ENCODE measurements at regions not wholly inside any gene's neighbourhood (a gene's known extent, or its start where the extent isn't known, plus 50 kb on each side); places are given as distances from the start of the nearest gene placed in this dataset.

- no peaks in the 10 kb centered on the region for H3K4me1 ChIP-seq (replicated peaks in 1 of 2)
- no peaks in the 10 kb centered on the region for H3K36me3 ChIP-seq (replicated peaks in 1 of 2)
- no peak for DNase-seq
- H3K27ac ChIP-seq, result no peak overlapping the region
- no peak overlapping the region for H3K4me3 ChIP-seq
- TF ChIP-seq, protein P1, sequence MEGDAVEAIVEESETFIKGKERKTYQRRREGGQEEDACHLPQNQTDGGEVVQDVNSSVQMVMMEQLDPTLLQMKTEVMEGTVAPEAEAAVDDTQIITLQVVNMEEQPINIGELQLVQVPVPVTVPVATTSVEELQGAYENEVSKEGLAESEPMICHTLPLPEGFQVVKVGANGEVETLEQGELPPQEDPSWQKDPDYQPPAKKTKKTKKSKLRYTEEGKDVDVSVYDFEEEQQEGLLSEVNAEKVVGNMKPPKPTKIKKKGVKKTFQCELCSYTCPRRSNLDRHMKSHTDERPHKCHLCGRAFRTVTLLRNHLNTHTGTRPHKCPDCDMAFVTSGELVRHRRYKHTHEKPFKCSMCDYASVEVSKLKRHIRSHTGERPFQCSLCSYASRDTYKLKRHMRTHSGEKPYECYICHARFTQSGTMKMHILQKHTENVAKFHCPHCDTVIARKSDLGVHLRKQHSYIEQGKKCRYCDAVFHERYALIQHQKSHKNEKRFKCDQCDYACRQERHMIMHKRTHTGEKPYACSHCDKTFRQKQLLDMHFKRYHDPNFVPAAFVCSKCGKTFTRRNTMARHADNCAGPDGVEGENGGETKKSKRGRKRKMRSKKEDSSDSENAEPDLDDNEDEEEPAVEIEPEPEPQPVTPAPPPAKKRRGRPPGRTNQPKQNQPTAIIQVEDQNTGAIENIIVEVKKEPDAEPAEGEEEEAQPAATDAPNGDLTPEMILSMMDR (IDR thresholded peaks at IDR 0.05), result no peak
- TF ChIP-seq POLR2A (IDR thresholded peaks at IDR 0.05), result no peak
- no peaks in the 10 kb centered on the region for H3K27me3 ChIP-seq
- 73 to 90% (median 88%) methylated on average over 6 of the region's 6 CpGs for WGBS, 4 donors
- intact Hi-C loops (cut with DNase I), result no loop called here
- no peaks in the 10 kb centered on the region for H3K9me3 ChIP-seq (replicated peaks in 1 of 3)
These were observed 455.5 kb downstream of the EIPR1 start for GRCh38 chr2:2922156-2922555.

GRCh38 chr2:2921011-2921720 is 456.5 kb downstream of the EIPR1 start:
- no peaks in the 10 kb centered on the region for H3K4me1 ChIP-seq (replicated peaks in 1 of 2)
- H3K27ac ChIP-seq, result no peak overlapping the region
- intact Hi-C loops (cut with DNase I), result no loop called here
- 76 to 91% (median 89%) methylated on average over 9 to 16 of the region's 16 CpGs for WGBS, 4 donors
- peak in 1 of 7 donors; percentile 34 for DNase-seq
- no peaks in the 10 kb centered on the region for H3K9me3 ChIP-seq (replicated peaks in 1 of 3)
- TF ChIP-seq POLR2A (IDR thresholded peaks at IDR 0.05), result no peak
- no peaks in the 10 kb centered on the region for H3K27me3 ChIP-seq
- H3K4me3 ChIP-seq, result no peak overlapping the region
- no peaks in the 10 kb centered on the region for H3K36me3 ChIP-seq (replicated peaks in 1 of 2)

DNA sequence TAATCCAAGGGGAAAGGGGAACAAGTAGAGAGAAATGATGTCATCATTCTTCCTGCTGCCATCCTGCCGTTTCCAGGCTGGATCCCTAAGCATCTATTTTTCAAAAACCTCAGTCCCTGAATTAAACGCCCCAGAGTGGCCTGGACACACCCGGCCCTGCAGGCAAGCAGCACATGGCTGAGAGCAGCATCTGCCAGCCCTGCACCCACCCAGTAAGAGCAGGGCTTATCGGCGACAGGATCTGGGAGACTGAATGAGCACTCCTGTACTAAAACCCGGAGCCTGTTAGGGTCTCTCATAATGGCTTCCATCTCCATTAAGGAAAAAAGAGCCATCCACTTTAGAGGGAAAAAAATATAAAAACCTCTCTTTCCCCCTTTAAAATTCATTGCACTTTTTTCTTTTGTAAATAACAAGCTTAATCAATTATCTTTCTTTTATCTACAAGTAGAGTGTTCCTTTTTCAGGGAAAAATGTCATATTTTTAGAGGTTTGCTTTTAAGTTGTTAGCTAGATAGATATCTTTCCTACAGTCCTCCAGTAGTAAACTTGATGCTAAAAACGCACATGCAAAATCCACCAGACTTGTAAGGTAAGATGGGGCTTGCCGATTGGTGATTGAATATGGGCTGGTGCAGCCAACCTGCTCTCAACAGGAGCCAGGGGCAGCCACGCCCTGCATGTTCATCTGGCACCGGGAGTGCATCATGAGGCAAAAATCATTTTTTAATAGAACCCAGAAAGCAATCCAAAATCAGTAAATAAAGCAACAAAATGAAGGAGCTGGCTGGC is 457.8 kb downstream of the EIPR1 start:
- H3K4me3 ChIP-seq, result no peak overlapping the region

DNA sequence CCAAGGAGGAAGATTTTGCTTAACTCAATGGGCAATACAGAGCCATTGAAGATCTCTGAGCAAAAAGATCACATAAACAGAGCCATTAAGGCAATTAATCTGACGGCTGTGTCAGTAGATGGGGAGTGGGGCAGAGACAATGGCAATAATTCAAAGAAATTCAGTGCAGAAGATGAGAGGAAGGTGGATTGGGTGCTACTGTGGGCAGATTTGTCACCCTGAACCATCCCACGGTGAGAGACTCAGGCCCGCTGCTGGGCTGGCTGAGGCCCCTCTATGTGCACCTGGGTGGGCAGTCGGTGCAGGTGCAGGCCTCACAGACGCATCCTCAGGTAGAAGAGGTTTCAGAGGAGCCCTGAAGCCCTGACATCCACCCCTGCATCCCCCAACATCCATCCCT is 458.6 kb downstream of the EIPR1 start:
- no peaks in the 10 kb centered on the region for H3K9me3 ChIP-seq (replicated peaks in 1 of 3)
- TF ChIP-seq POLR2A (IDR thresholded peaks at IDR 0.05), result no peak
- TF ChIP-seq, protein P1 (IDR thresholded peaks at IDR 0.05), result no peak
- no peak for DNase-seq
- no peak overlapping the region for H3K27ac ChIP-seq
- H3K4me1 ChIP-seq (replicated peaks in 1 of 2), result no peaks in the 10 kb centered on the region
- no peaks in the 10 kb centered on the region for H3K36me3 ChIP-seq (replicated peaks in 1 of 2)
- no peak overlapping the region for H3K4me3 ChIP-seq
- H3K27me3 ChIP-seq, result no peaks in the 10 kb centered on the region
- WGBS, 4 donors, result 76 to 88% (median 81%) methylated on average over 5 of the region's 5 CpGs
- intact Hi-C loops (cut with DNase I), result no loop called here

More for the DNA sequence above, 457.8 kb downstream of the EIPR1 start:
- H3K36me3 ChIP-seq (replicated peaks in 1 of 2), result no peaks in the 10 kb centered on the region
- 52 to 65% (median 58%) methylated on average over 9 to 10 of the region's 10 CpGs for WGBS, 4 donors
- H3K4me1 ChIP-seq (replicated peaks in 1 of 2), result no peaks in the 10 kb centered on the region
- H3K9me3 ChIP-seq (replicated peaks in 1 of 3), result no peaks in the 10 kb centered on the region
- H3K27ac ChIP-seq, result no peak overlapping the region
- DNase-seq, result peak in 1 of 7 donors; percentile 44
- TF ChIP-seq, protein P1 (IDR thresholded peaks at IDR 0.05), result no peak
- no peak for TF ChIP-seq POLR2A (IDR thresholded peaks at IDR 0.05)
- H3K27me3 ChIP-seq, result no peaks in the 10 kb centered on the region
- intact Hi-C loops (cut with DNase I), result no loop called here
